ENCODE measurements at regions not wholly inside any gene's neighbourhood (a gene's known extent, or its start where the extent isn't known, plus 50 kb on each side); places are given as distances from the start of the nearest gene placed in this dataset.

GRCh38 chr3:70606018-70606417 is 293.6 kb upstream of the MDFIC2 start:
- no peak for DNase-seq
- intact Hi-C loops (cut with DNase I; ENCODE audit: low total_unique reads): no loop called here
- no peaks in the 10 kb centered on the region for H3K9me3 ChIP-seq

DNA sequence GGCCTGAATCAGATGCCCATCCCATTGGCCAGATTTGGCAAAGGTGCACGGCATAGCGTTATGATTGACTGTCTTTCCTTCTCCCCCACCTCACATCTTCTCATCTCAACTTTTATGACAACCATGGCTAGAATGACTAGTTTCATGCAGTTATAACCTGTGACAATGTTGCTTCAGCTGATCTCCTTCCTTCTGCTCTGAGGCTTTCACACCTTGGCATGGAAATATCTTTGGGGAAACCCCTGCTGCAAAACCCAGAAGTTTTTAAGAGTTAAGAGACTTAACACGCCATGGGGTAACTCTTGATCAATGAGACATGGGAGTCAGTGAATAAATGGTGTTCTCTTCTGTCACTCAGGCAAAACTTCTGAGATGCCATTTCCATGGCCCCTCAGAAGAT is 290.7 kb upstream of the MDFIC2 start:
- TF ChIP-seq, protein P1, sequence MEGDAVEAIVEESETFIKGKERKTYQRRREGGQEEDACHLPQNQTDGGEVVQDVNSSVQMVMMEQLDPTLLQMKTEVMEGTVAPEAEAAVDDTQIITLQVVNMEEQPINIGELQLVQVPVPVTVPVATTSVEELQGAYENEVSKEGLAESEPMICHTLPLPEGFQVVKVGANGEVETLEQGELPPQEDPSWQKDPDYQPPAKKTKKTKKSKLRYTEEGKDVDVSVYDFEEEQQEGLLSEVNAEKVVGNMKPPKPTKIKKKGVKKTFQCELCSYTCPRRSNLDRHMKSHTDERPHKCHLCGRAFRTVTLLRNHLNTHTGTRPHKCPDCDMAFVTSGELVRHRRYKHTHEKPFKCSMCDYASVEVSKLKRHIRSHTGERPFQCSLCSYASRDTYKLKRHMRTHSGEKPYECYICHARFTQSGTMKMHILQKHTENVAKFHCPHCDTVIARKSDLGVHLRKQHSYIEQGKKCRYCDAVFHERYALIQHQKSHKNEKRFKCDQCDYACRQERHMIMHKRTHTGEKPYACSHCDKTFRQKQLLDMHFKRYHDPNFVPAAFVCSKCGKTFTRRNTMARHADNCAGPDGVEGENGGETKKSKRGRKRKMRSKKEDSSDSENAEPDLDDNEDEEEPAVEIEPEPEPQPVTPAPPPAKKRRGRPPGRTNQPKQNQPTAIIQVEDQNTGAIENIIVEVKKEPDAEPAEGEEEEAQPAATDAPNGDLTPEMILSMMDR (IDR thresholded peaks at IDR 0.05): no peak
- no peak for TF ChIP-seq POLR2A (IDR thresholded peaks at IDR 0.05)
- DNase-seq: no peak
- Histone ChIP-seq H3K27me3 (no peaks in the 10 kb centered on the region), H3K4me3 (no peak overlapping the region), H3K4me1 (no peaks in the 10 kb centered on the region), H3K36me3 (no peaks in the 10 kb centered on the region), H3K9me3 (no peaks in the 10 kb centered on the region), H3K27ac (no peak overlapping the region)
- intact Hi-C loops (cut with DNase I; ENCODE audit: low total_unique reads): no loop called here

More at GRCh38 chr3:70606018-70606417, 293.6 kb upstream of the MDFIC2 start:
- Histone ChIP-seq H3K27ac (no peak overlapping the region), H3K27me3 (no peaks in the 10 kb centered on the region), H3K36me3 (no peaks in the 10 kb centered on the region), H3K4me3 (no peak overlapping the region), H3K4me1 (no peaks in the 10 kb centered on the region)
- TF ChIP-seq POLR2A (IDR thresholded peaks at IDR 0.05): no peak
- TF ChIP-seq, protein P1 (IDR thresholded peaks at IDR 0.05): no peak

GRCh38 chr3:70597312-70597711 is 284.9 kb upstream of the MDFIC2 start:
- DNase-seq: no peak
- intact Hi-C loops (cut with DNase I; ENCODE audit: low total_unique reads): no loop called here
- H3K36me3 ChIP-seq: no peaks in the 10 kb centered on the region
- no peak overlapping the region for H3K27ac ChIP-seq
- H3K9me3 ChIP-seq: no peaks in the 10 kb centered on the region
- H3K4me3 ChIP-seq: no peak overlapping the region
- no peaks in the 10 kb centered on the region for H3K4me1 ChIP-seq
- H3K27me3 ChIP-seq: no peaks in the 10 kb centered on the region
- TF ChIP-seq, protein P1 (IDR thresholded peaks at IDR 0.05): no peak
- TF ChIP-seq POLR2A (IDR thresholded peaks at IDR 0.05): no peak

- intact Hi-C loops (cut with DNase I; ENCODE audit: low total_unique reads): no loop called here
Observed at GRCh38 chr3:70583682-70584081, 271.2 kb upstream of the MDFIC2 start.

GRCh38 chr3:70582803-70583202 is 270.4 kb upstream of the MDFIC2 start:
- Histone ChIP-seq H3K27me3 (no peaks in the 10 kb centered on the region), H3K9me3 (no peaks in the 10 kb centered on the region), H3K27ac (no peak overlapping the region), H3K4me1 (no peaks in the 10 kb centered on the region), H3K36me3 (no peaks in the 10 kb centered on the region), H3K4me3 (no peak overlapping the region)
- TF ChIP-seq POLR2A (IDR thresholded peaks at IDR 0.05): no peak
- TF ChIP-seq, protein P1 (IDR thresholded peaks at IDR 0.05): no peak
- no peak for DNase-seq
- intact Hi-C loops (cut with DNase I; ENCODE audit: low total_unique reads): no loop called here

More at GRCh38 chr3:70583682-70584081, 271.2 kb upstream of the MDFIC2 start:
- TF ChIP-seq POLR2A (IDR thresholded peaks at IDR 0.05): no peak
- H3K36me3 ChIP-seq: no peaks in the 10 kb centered on the region
- H3K4me3 ChIP-seq: no peak overlapping the region
- H3K9me3 ChIP-seq: no peaks in the 10 kb centered on the region
- no peaks in the 10 kb centered on the region for H3K4me1 ChIP-seq
- H3K27ac ChIP-seq: no peak overlapping the region
- no peaks in the 10 kb centered on the region for H3K27me3 ChIP-seq
- no peak for DNase-seq

GRCh38 chr3:70580021-70580420 is 267.6 kb upstream of the MDFIC2 start:
- TF ChIP-seq POLR2A (IDR thresholded peaks at IDR 0.05): no peak
- TF ChIP-seq, protein P1 (IDR thresholded peaks at IDR 0.05): no peak
- intact Hi-C loops (cut with DNase I; ENCODE audit: low total_unique reads): no loop called here
- DNase-seq: no peak
- Histone ChIP-seq H3K9me3 (no peaks in the 10 kb centered on the region), H3K27ac (no peak overlapping the region), H3K4me3 (no peak overlapping the region), H3K4me1 (no peaks in the 10 kb centered on the region), H3K27me3 (no peaks in the 10 kb centered on the region), H3K36me3 (no peaks in the 10 kb centered on the region)

All from uterus (tissue), 3 donors.